ENCODE measurements at regions not wholly inside any gene's neighbourhood (a gene's known extent, or its start where the extent isn't known, plus 50 kb on each side); places are given as distances from the start of the nearest gene placed in this dataset.
"Not testable (repeated sequence)": the region's sequence is repeated elsewhere in the genome, so short reads cannot be mapped to it uniquely, and the experiment has no call there.

DNA sequence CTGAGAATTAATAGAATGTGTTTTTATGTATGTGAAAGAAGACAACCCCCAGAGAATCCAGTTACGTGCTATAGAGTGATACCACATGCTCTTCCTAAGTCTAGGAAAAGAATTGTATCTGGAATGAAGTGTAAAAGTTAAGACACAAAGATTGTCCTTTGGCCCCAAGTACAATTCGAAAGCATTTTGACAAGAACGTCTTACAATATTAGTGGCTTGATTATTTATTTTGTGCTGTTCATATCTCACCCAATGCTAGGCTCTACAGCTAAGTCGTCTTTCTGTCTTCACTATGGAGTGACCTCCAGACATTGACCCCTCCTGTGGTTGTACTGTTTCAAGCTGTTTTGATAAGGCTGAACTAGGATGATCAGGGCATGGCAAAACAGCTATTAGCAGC, 345.7 kb upstream of the C2CD4B start:
- TF ChIP-seq, protein P1, sequence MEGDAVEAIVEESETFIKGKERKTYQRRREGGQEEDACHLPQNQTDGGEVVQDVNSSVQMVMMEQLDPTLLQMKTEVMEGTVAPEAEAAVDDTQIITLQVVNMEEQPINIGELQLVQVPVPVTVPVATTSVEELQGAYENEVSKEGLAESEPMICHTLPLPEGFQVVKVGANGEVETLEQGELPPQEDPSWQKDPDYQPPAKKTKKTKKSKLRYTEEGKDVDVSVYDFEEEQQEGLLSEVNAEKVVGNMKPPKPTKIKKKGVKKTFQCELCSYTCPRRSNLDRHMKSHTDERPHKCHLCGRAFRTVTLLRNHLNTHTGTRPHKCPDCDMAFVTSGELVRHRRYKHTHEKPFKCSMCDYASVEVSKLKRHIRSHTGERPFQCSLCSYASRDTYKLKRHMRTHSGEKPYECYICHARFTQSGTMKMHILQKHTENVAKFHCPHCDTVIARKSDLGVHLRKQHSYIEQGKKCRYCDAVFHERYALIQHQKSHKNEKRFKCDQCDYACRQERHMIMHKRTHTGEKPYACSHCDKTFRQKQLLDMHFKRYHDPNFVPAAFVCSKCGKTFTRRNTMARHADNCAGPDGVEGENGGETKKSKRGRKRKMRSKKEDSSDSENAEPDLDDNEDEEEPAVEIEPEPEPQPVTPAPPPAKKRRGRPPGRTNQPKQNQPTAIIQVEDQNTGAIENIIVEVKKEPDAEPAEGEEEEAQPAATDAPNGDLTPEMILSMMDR (IDR thresholded peaks at IDR 0.05; ENCODE audit: low read depth, low read length) = no peak
- in situ Hi-C loops (cut with HindIII; ENCODE audit: low sequenced_read_pairs) = no loop called here
- no peak overlapping the region for H3K4me3 ChIP-seq (ENCODE audit: low read depth, low read length)
- no peak for DNase-seq (ENCODE audit: low read depth, low spot score)

DNA sequence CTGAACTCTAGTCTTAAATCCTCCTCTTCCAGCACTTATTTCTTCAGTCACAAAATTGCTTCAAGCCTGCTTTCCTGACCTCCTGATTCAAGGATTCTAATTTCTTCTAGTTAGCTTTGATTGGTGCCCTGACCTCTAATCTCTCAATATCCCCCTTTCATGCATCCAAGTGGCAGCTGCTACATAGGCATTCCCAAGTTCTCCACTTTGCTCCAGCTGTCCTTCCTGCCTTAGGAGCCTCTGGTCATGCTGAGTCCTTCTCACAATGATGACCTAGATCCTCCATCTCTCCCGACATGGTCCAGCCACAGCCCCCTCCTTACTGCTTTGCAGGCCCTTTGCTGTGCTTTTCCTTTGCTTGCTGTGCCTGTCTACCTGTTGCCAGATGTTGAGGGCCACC, 347.8 kb upstream of the C2CD4B start:
- no peak for DNase-seq (ENCODE audit: low read depth, low spot score)
- TF ChIP-seq, protein P1 (IDR thresholded peaks at IDR 0.05; ENCODE audit: low read depth, low read length) = no peak
- in situ Hi-C loops (cut with HindIII; ENCODE audit: low sequenced_read_pairs) = no loop called here

DNA sequence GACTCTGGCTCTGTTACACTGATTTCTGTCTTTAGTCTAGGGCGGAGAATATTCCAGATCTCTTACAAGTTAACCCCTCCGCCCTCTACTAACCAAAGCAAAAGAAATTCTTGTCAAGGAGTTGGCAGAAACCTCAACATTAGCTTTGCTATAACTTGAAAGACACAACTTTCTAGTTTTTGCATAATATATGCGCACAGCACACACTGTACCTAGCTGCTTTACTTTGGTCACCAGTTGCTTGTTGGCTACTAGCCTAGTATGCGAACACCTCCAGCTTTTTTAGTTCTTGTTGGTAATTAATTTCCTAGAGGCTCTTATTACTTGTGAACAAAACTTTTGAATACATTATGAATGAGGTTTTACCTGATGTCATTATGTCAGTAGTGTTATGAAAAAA, 348.8 kb upstream of the C2CD4B start:
- no peak for DNase-seq (ENCODE audit: low read depth, low spot score)
- H3K4me3 ChIP-seq (ENCODE audit: low read depth, low read length) = no peak overlapping the region
- TF ChIP-seq, protein P1 (IDR thresholded peaks at IDR 0.05; ENCODE audit: low read depth, low read length) = no peak
- in situ Hi-C loops (cut with HindIII; ENCODE audit: low sequenced_read_pairs) = no loop called here

More for the DNA sequence above, 347.8 kb upstream of the C2CD4B start:
- no peak overlapping the region for H3K4me3 ChIP-seq (ENCODE audit: low read depth, low read length)

DNA sequence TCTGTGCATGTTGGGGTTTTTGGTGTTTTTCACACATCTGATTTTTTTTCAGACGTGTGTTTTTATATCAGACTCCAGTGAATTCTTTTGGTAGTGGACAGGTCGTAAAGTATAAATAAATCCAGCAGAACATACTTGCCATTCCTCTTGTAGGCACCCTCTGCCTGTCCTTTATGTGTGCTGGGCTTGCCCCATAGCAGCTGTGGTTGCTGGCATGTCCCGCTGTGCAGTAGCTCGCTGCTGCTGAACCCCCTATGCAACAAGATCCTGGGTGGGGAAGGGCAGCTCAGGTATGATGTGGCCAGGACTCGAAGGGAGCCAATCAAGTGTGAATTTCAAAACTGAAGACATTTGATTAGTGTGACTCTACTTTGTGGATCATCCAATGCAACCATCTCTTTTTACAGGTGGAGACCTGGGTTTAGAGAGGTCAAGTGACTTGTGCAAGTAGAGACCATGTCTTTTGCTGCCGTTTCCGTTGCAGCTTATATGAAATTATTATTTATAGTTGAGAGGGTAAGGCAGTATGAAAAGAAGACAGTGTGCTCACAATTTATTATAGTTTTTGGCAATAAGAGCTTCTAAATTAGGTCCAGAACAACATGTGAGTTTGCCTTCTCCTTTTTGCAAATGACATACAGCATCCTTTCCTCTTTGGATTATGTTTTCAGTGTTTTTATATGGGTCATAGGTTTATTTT, 350.8 kb upstream of the C2CD4B start:
- in situ Hi-C loops (cut with HindIII; ENCODE audit: low sequenced_read_pairs) = no loop called here
- DNase-seq (ENCODE audit: low read depth, low spot score) = no peak
- TF ChIP-seq, protein P1 (IDR thresholded peaks at IDR 0.05; ENCODE audit: low read depth, low read length) = no peak
- H3K4me3 ChIP-seq (ENCODE audit: low read depth, low read length) = no peak overlapping the region

DNA sequence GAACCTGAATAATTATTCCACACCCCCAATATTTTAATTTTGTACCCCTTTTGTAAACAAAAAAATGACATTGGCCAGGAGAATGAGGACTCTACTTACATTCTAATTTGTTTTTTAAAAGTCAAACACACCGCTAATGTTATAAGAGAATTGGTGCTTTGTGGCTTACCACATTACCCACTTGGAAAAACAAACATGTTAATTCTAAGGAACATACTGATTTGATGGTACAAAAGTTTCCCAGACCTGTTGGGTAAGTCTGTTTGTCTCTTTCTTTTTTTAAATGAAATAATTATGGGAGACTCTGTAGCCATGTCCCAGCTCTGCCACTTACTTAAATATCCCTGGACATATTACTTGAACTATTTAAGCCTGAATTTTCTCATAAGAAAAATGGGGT, 352.5 kb upstream of the C2CD4B start:
- no peak overlapping the region for H3K4me3 ChIP-seq (ENCODE audit: low read depth, low read length)
- in situ Hi-C loops (cut with HindIII; ENCODE audit: low sequenced_read_pairs) = no loop called here
- peak; percentile 31 for DNase-seq (ENCODE audit: low read depth, low spot score)
- TF ChIP-seq, protein P1 (IDR thresholded peaks at IDR 0.05; ENCODE audit: low read depth, low read length) = no peak

DNA sequence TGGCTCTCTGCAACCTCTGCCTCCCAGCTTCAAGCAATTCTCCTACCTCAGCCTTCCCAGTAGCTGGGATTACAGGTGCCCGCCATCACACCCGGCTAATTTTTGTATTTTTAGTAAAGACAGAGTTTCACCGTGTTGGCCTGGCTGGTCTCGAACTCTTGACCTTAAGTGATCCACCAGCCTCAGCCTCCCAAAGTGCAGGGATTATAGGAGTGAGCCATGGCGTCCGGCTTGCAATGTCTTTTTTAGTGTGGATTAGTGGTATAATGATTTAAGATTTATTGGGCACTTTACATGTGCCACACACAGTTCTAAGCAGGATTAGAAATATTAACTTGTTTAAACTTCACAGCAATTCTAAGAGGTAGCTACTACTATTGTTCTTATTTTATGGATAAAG, 353.6 kb upstream of the C2CD4B start:
- DNase-seq (ENCODE audit: low read depth, low spot score); in situ Hi-C loops (cut with HindIII; ENCODE audit: low sequenced_read_pairs); H3K4me3 ChIP-seq (ENCODE audit: low read depth, low read length): not testable (repeated sequence)

DNA sequence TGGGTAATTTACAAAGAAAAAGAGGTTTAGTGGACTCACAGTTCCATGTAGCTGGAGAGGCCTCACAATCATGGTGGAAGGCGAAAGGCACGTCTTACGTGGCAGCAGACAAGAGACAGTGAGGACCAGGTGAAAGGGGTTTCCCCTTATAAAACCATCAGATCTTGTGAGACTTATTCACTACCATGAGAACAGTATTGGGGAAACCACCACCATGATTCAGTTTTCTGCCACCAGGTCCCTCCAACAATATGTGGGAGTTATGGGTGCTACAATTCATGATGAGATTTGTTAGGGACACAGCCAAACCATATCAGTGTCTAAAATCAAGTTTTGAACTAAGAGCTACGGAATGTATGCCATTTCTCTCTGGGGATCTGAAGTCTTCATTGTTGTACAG, 354.8 kb upstream of the C2CD4B start:
- no peak for DNase-seq (ENCODE audit: low read depth, low spot score)
- in situ Hi-C loops (cut with HindIII; ENCODE audit: low sequenced_read_pairs) = no loop called here
- TF ChIP-seq, protein P1 (IDR thresholded peaks at IDR 0.05; ENCODE audit: low read depth, low read length) = no peak
- no peak overlapping the region for H3K4me3 ChIP-seq (ENCODE audit: low read depth, low read length)

Measured in astrocyte of the spinal cord (primary cell).